A549 (cell line): ENCODE measurements at regions not wholly inside any gene's neighbourhood (a gene's known extent, or its start where the extent isn't known, plus 50 kb on each side); places are given as distances from the start of the nearest gene placed in this dataset.

Experiments
- CEBPB ChIP-seq, 2 experiments: fragments of >200 bp in 1 of 2; sonication (Bioruptor Twin) in 1 of 2; formaldehyde crosslinking in 1 of 2; IDR thresholded peaks; 2 replicates each; pipeline ENCODE4 v1.6.1; 2012 to 2016
- CHD2 ChIP-seq: fragments of 150-350 bp; IDR thresholded peaks from 2 replicates; pipeline ENCODE4 v1.6.1; 2014; ENCODE audit warnings: low read length; ENCODE audit not compliant: partially characterized antibody
- CHD4 ChIP-seq: fragments of 200-600 bp; sonication (generic); IDR thresholded peaks from 2 replicates; pipeline ENCODE4 v1.6.1; 2016; ENCODE audit warnings: antibody characterized with exemption, mild to moderate bottlenecking, borderline replicate concordance
- EP300 ChIP-seq, 2 experiments: fragments of >200 bp; sonication (Bioruptor Twin); formaldehyde crosslinking; IDR thresholded peaks; 2 replicates in 1 of 2; 3 replicates in 1 of 2; pipeline ENCODE4 v1.6.1; 2016 to 2017
- ESRRA ChIP-seq: fragments of 150-350 bp; IDR thresholded peaks from 2 replicates; pipeline ENCODE4 v1.6.1; 2014; ENCODE audit warnings: mild to moderate bottlenecking, low read length, borderline replicate concordance
- MAZ ChIP-seq: fragments of 150-350 bp; IDR thresholded peaks from 2 replicates; pipeline ENCODE4 v1.6.1; 2014; ENCODE audit warnings: antibody characterized with exemption, low read depth, low read length, borderline replicate concordance
- POLR2A ChIP-seq: IDR thresholded peaks from 2 replicates; pipeline ENCODE4 v1.6.1; 2012; ENCODE audit warnings: mild to moderate bottlenecking, low read length
- REST ChIP-seq: fragments of 200-600 bp; sonication (generic); IDR thresholded peaks from 2 replicates; pipeline ENCODE4 v1.6.1; 2016; ENCODE audit warnings: antibody characterized with exemption, mild to moderate bottlenecking, moderate library complexity
- TF ChIP-seq, protein P1 (sequence below): fragments of >200 bp; sonication (Bioruptor Twin); formaldehyde crosslinking; IDR thresholded peaks from 3 replicates; pipeline ENCODE4 v1.5.1; 2016
- TF ChIP-seq, protein P2 (sequence below): IDR thresholded peaks from 2 replicates; pipeline ENCODE4 v1.6.1; 2012

- TF ChIP-seq, protein P1, sequence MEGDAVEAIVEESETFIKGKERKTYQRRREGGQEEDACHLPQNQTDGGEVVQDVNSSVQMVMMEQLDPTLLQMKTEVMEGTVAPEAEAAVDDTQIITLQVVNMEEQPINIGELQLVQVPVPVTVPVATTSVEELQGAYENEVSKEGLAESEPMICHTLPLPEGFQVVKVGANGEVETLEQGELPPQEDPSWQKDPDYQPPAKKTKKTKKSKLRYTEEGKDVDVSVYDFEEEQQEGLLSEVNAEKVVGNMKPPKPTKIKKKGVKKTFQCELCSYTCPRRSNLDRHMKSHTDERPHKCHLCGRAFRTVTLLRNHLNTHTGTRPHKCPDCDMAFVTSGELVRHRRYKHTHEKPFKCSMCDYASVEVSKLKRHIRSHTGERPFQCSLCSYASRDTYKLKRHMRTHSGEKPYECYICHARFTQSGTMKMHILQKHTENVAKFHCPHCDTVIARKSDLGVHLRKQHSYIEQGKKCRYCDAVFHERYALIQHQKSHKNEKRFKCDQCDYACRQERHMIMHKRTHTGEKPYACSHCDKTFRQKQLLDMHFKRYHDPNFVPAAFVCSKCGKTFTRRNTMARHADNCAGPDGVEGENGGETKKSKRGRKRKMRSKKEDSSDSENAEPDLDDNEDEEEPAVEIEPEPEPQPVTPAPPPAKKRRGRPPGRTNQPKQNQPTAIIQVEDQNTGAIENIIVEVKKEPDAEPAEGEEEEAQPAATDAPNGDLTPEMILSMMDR, result no peak
- TF ChIP-seq MAZ (no peak), CEBPB (IDR thresholded peaks at IDR 0.05) (no peak), POLR2A (no peak), ESRRA (no peak), REST (no peak), CHD4 (no peak), EP300 (IDR thresholded peaks at IDR 0.05) (no peak), CHD2 (no peak)
- TF ChIP-seq, protein P2, sequence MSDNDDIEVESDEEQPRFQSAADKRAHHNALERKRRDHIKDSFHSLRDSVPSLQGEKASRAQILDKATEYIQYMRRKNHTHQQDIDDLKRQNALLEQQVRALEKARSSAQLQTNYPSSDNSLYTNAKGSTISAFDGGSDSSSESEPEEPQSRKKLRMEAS, result no peak
Observed at GRCh38 chrX:98405376-98405775, 1521.7 kb downstream of the RPA4 start.
